RWPE2 (cell line): ENCODE measurements at regions not wholly inside any gene's neighbourhood (a gene's known extent, or its start where the extent isn't known, plus 50 kb on each side); places are given as distances from the start of the nearest gene placed in this dataset.
A peak's percentile ranks its signal among the peaks of the same experiment; 100 is the strongest.

ENCODE experiments used
- ATAC-seq: fragments of 200-7000 bp; cut with Tn5 transposase; 3 replicates; pipeline ENCODE4 v1.9.1; 2021; ENCODE audit warnings: low read depth
- DNase-seq: peaks from one replicate; pipeline ENCODE4 v3.0.0-alpha.2; 2020; ENCODE audit warnings: low spot score
- H3K27ac ChIP-seq: fragments of 450-650 bp; 2 replicates; pipeline ENCODE4 v1.5.1; 2017; ENCODE audit warnings: mild to moderate bottlenecking; ENCODE audit not compliant: poor library complexity, severe bottlenecking
- H3K27me3 ChIP-seq: fragments of 250-450 bp; sonication (Bioruptor Pico); 2 replicates; pipeline ENCODE4 v1.5.1; 2021; ENCODE audit warnings: mild to moderate bottlenecking, moderate library complexity; ENCODE audit not compliant: insufficient read depth, poor library complexity, severe bottlenecking
- H3K36me3 ChIP-seq: fragments of 250-450 bp; sonication (Bioruptor Pico); 2 replicates; pipeline ENCODE4 v1.5.1; 2020; ENCODE audit warnings: low read depth, mild to moderate bottlenecking, moderate library complexity
- H3K4me1 ChIP-seq: fragments of 250-450 bp; sonication (Bioruptor Pico); 2 replicates; pipeline ENCODE4 v1.5.1; 2021; ENCODE audit warnings: mild to moderate bottlenecking, moderate library complexity; ENCODE audit not compliant: insufficient read depth, poor library complexity, severe bottlenecking
- H3K4me3 ChIP-seq: fragments of 250-450 bp; sonication (Bioruptor Pico); 2 replicates; pipeline ENCODE4 v1.5.1; 2021; ENCODE audit warnings: mild to moderate bottlenecking, moderate library complexity; ENCODE audit not compliant: severe bottlenecking
- H3K9me3 ChIP-seq: fragments of 250-450 bp; sonication (Bioruptor Pico); 2 replicates; pipeline ENCODE4 v1.5.1; 2021; ENCODE audit warnings: mild to moderate bottlenecking, moderate library complexity; ENCODE audit not compliant: severe bottlenecking
- TF ChIP-seq, protein P1 (sequence below): fragments of 450-650 bp; IDR thresholded peaks from one replicate; pipeline ENCODE4 v1.5.1; 2017; ENCODE audit warnings: mild to moderate bottlenecking, moderate library complexity; ENCODE audit not compliant: poor library complexity, severe bottlenecking

DNA sequence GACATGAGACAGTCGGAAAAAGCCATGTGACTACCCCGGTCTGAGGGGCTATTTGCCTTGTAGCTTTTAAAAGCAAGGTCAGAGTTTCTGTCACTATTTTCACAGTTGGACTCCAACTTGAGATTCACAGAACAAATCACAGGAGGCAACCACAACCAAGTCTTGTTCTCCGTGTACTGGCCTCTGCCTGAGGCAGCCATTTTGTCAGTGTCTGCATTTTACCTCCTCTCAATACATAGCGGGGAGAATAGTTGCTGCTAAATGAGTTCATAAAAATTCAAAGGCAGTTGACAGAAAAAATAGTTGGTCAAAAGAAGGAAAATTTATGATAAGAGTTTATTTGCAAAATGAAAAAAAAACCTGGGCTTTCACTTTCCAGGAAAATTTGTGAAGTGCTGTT lies 501.4 kb downstream of the CCDC85A start:
- TF ChIP-seq, protein P1, sequence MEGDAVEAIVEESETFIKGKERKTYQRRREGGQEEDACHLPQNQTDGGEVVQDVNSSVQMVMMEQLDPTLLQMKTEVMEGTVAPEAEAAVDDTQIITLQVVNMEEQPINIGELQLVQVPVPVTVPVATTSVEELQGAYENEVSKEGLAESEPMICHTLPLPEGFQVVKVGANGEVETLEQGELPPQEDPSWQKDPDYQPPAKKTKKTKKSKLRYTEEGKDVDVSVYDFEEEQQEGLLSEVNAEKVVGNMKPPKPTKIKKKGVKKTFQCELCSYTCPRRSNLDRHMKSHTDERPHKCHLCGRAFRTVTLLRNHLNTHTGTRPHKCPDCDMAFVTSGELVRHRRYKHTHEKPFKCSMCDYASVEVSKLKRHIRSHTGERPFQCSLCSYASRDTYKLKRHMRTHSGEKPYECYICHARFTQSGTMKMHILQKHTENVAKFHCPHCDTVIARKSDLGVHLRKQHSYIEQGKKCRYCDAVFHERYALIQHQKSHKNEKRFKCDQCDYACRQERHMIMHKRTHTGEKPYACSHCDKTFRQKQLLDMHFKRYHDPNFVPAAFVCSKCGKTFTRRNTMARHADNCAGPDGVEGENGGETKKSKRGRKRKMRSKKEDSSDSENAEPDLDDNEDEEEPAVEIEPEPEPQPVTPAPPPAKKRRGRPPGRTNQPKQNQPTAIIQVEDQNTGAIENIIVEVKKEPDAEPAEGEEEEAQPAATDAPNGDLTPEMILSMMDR, result no peak
- DNase-seq, result no peak
- no peaks in the 10 kb centered on the region for H3K36me3 ChIP-seq
- H3K27me3 ChIP-seq, result no peaks in the 10 kb centered on the region
- no peak for ATAC-seq
- H3K27ac ChIP-seq, result no peak overlapping the region
- H3K4me1 ChIP-seq, result peaks cover 29% of the 10 kb centered on the region
- no peak overlapping the region for H3K4me3 ChIP-seq
- no peaks in the 10 kb centered on the region for H3K9me3 ChIP-seq

DNA sequence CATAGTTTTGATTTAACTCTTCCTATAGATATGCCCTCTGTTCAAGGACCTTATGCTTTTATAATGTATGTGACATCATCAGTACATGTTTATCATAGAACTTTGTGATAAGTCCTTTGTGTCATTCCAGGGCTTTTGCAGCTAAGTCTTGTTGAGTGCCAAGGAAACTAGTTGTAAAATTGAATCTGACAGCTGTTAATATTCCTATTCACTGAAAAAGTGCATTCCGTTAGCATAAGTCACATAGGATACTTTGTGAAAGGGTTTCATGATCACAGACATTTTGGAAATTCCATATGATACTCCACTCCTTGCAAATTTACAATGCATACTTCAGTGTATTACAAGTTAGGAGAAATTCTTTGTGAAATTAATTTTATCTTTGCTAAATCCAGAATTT lies 503.4 kb downstream of the CCDC85A start:
- Histone ChIP-seq H3K27me3 (no peaks in the 10 kb centered on the region), H3K4me1 (peaks cover 11% of the 10 kb centered on the region), H3K27ac (peak overlapping the region; percentile 49), H3K4me3 (no peak overlapping the region), H3K36me3 (no peaks in the 10 kb centered on the region), H3K9me3 (no peaks in the 10 kb centered on the region)
- TF ChIP-seq, protein P1, result no peak
- peak; percentile 78 for ATAC-seq
- DNase-seq, result no peak

DNA sequence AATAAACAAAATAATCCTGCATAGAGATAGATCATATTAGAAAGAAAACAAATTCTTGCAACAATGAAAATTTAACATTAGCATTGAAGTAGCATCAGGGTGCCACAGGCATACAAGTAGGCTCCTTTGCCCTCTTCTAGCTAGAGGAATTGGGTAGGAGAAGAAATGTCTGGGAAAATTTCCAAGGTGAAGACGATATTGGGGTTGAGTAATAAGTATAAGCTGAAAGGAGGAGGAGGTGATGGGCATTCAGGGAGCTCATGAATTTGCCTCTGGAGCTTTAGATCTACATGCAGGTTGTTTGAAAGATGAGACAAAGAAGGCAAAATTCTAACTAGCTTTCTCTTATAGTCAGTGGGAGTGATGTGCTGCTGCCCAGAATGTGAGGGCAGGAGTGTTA lies 504.9 kb downstream of the CCDC85A start:
- DNase-seq, result no peak
- no peak overlapping the region for H3K27ac ChIP-seq
- H3K4me3 ChIP-seq, result no peak overlapping the region
- no peaks in the 10 kb centered on the region for H3K9me3 ChIP-seq
- H3K27me3 ChIP-seq, result no peaks in the 10 kb centered on the region
- H3K4me1 ChIP-seq, result peaks cover 11% of the 10 kb centered on the region
- no peak for ATAC-seq
- TF ChIP-seq, protein P1, result no peak
- no peaks in the 10 kb centered on the region for H3K36me3 ChIP-seq

DNA sequence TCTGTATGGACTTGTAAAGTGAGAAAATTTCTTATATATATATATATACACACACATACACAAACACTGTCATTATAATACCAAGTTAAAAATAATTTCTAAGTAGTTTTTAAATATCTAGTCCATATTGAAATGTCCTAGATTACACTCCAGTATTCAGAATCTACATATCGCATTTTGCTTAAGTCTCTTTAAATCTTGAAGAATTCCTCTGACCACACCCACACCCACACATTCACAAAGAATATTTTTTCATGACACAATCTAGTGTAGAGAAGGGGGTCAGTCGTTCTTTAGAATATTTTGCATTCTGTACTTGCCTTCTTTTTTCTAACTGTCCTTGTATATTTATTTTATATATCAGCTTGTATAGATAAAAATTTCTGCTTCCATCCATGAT lies 509.7 kb downstream of the CCDC85A start:
- Histone ChIP-seq H3K4me1 (no peaks in the 10 kb centered on the region), H3K36me3 (no peaks in the 10 kb centered on the region), H3K27me3 (no peaks in the 10 kb centered on the region), H3K4me3 (no peak overlapping the region), H3K27ac (no peak overlapping the region), H3K9me3 (peaks cover 3% of the 10 kb centered on the region)
- ATAC-seq (no peak), DNase-seq (no peak)
- TF ChIP-seq, protein P1, result no peak

DNA sequence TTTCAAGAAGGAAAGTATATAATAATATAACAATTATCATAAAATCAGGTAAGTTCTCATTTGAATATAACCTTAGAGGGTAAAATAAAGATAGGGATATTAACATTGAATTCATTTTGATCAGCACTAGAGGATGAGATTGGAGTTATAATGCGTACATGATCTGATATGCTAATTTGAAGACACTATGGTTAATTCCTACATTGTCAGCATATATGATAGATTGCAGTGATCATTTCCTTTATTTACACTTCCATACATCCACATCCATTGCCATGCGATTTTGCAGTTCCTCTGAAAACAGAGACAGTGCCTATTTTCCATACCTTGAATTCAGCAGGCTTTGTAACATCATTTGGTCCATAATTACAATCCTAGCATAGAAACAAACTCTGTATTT lies 519.2 kb downstream of the CCDC85A start:
- no peak overlapping the region for H3K4me3 ChIP-seq

More for the DNA sequence above, 519.2 kb downstream of the CCDC85A start:
- Histone ChIP-seq H3K36me3 (no peaks in the 10 kb centered on the region), H3K27me3 (no peaks in the 10 kb centered on the region), H3K9me3 (peaks cover 4% of the 10 kb centered on the region), H3K4me1 (no peaks in the 10 kb centered on the region), H3K27ac (no peak overlapping the region)
- TF ChIP-seq, protein P1, result no peak
- DNase-seq, result no peak
- no peak for ATAC-seq
